GM12878 (cell line): ENCODE measurements at regions not wholly inside any gene's neighbourhood (a gene's known extent, or its start where the extent isn't known, plus 50 kb on each side); places are given as distances from the start of the nearest gene placed in this dataset.
A peak's percentile ranks its signal among the peaks of the same experiment; 100 is the strongest.

Source experiments
- ATAC-seq: fragments of 200-7000 bp; cut with Tn5 transposase; 3 replicates; pipeline ENCODE4 v1.9.1; 2020; ENCODE audit warnings: mild to moderate bottlenecking, moderate library complexity
- BruUV-seq: library from RNA; stranded (reverse); fragments of 400-500 nt; replicated peaks from 2 replicates; lab custom pipeline; 2021; lab: Mats Ljungman, UMichigan
- CTCF ChIA-PET: fragments of 300-600 bp; sonication (Branson Sonifier 250); formaldehyde crosslinking; extraction: SDS; loops from one replicate; lab custom pipeline; 2021; ENCODE audit warnings: inconsistent platforms; lab: Yijun Ruan, JAX
- POLR2A ChIA-PET: fragments of 350-600 bp; formaldehyde crosslinking; extraction: SDS; loops from one replicate; lab custom pipeline; 2021; ENCODE audit warnings: inconsistent platforms; lab: Charles Lee
- RAD21 ChIA-PET: fragments of 300-600 bp; sonication (Branson Sonifier 250); formaldehyde crosslinking; loops from one replicate; lab custom pipeline; 2023; ENCODE audit warnings: antibody characterized with exemption; ENCODE audit not compliant: unreplicated experiment; lab: Charles Lee
- SMC1A ChIA-PET: fragments of 300-600 bp; sonication (Branson Sonifier 250); formaldehyde crosslinking; loops from one replicate; lab custom pipeline; 2023; ENCODE audit not compliant: unreplicated experiment, uncharacterized antibody; lab: Charles Lee
- DNase-seq: peaks from one replicate; pipeline ENCODE4 v3.0.0-alpha.2; 2011; ENCODE audit warnings: low read depth, low spot score
- FAIRE-seq: peaks from 3 replicates; lab custom pipeline; 2011; peaks lifted over from hg19 to GRCh38; lab: Jason Lieb, UNC
- H2AFZ ChIP-seq: 2 replicates; pipeline ENCODE4 v1.6.0; 2011; ENCODE audit warnings: low read depth, low read length, control low read depth; ENCODE audit not compliant: control insufficient read depth
- H3K27ac ChIP-seq: 2 replicates; pipeline ENCODE4 v1.5.1; 2011; ENCODE audit warnings: control low read depth; ENCODE audit not compliant: control insufficient read depth, insufficient read depth
- H3K27me3 ChIP-seq, 2 experiments: replicated peaks in 1 of 2; 2 replicates each; pipeline versions ENCODE4 v1.6.0 to v1.6.1; 2011; ENCODE audit warnings: low read length in 1 of 2; ENCODE audit not compliant: control insufficient read depth in 2 of 2, insufficient read depth in 2 of 2
- H3K36me3 ChIP-seq, 2 experiments: 2 replicates each; pipeline ENCODE4 v1.5.1; 2011; ENCODE audit warnings: low read length in 1 of 2; ENCODE audit not compliant: control insufficient read depth in 2 of 2, insufficient read depth in 2 of 2
- H3K4me1 ChIP-seq: 2 replicates; pipeline ENCODE4 v1.6.1; 2011; ENCODE audit warnings: mild to moderate bottlenecking, low read length, moderate library complexity, mixed read lengths; ENCODE audit not compliant: control insufficient read depth, insufficient read depth
- H3K4me2 ChIP-seq: 2 replicates; pipeline ENCODE4 v1.6.0; 2011; ENCODE audit warnings: control low read depth; ENCODE audit not compliant: control insufficient read depth, insufficient read depth
- H3K4me3 ChIP-seq: fragments of 200-600 bp; sonication (generic); 2 replicates; pipeline ENCODE4 v1.5.1; 2016
- H3K79me2 ChIP-seq: 2 replicates; pipeline ENCODE4 v1.6.0; 2011; ENCODE audit warnings: low read length; ENCODE audit not compliant: control insufficient read depth, insufficient read depth
- H3K9ac ChIP-seq: 2 replicates; pipeline ENCODE4 v1.8.0; 2011; ENCODE audit warnings: low read length, control low read depth, mixed read lengths; ENCODE audit not compliant: control insufficient read depth, insufficient read depth
- H3K9me3 ChIP-seq: replicated peaks from 3 replicates; pipeline ENCODE4 v1.5.1; 2011; ENCODE audit warnings: mild to moderate bottlenecking, low read length; ENCODE audit not compliant: control insufficient read depth, insufficient read depth
- H4K20me1 ChIP-seq: 2 replicates; pipeline ENCODE4 v1.6.0; 2011; ENCODE audit not compliant: control insufficient read depth, insufficient read depth
- BMI1 ChIP-seq: fragments of 450-650 bp; IDR thresholded peaks from 2 replicates; pipeline ENCODE4 v1.6.1; 2016; ENCODE audit warnings: mild to moderate bottlenecking, moderate library complexity, borderline replicate concordance
- CHD4 ChIP-seq: fragments of 200-600 bp; sonication (generic); IDR thresholded peaks from 2 replicates; pipeline ENCODE4 v1.6.1; 2016; ENCODE audit warnings: mild to moderate bottlenecking
- HDAC6 ChIP-seq: fragments of 200-600 bp; sonication (generic); IDR thresholded peaks from one replicate; pipeline ENCODE4 v1.8.0; 2017; ENCODE audit warnings: antibody characterized with exemption; ENCODE audit not compliant: unreplicated experiment
- IRF3 ChIP-seq: fragments of 450-650 bp; IDR thresholded peaks from 2 replicates; pipeline ENCODE4 v1.6.1; 2014; ENCODE audit warnings: mild to moderate bottlenecking
- JUNB ChIP-seq: IDR thresholded peaks from 2 replicates; pipeline ENCODE4 v1.6.1; 2016; ENCODE audit warnings: antibody characterized with exemption, mild to moderate bottlenecking
- NR2C1 ChIP-seq: fragments of 450-650 bp; IDR thresholded peaks from 2 replicates; pipeline ENCODE4 v1.6.1; 2017; ENCODE audit warnings: antibody characterized with exemption, mild to moderate bottlenecking, moderate library complexity
- NR2C2 ChIP-seq: IDR thresholded peaks from 2 replicates; pipeline ENCODE4 v1.6.1; 2011; ENCODE audit warnings: borderline replicate concordance, low read depth; ENCODE audit not compliant: control insufficient read depth, insufficient read length
- ZNF217 ChIP-seq: fragments of 450-650 bp; IDR thresholded peaks from 2 replicates; pipeline ENCODE4 v1.6.1; 2017; ENCODE audit warnings: antibody characterized with exemption, mild to moderate bottlenecking
- WGBS: methylation state at CpG from one replicate; pipeline ENCODE4 v1.1.6; 2016; ENCODE audit warnings: low lambda C conversion rate; ENCODE audit not compliant: insufficient replicate concordance, insufficient coverage; ENCODE audit errors: missing lambda C conversion rate; 5-methylcytosine and 5-hydroxymethylcytosine counted together
- in situ Hi-C: fragments of 300-500 bp; cut with MboI; formaldehyde crosslinking; loops from 9 replicates; pipeline ENCODE4 v1.14.3; 2018; ENCODE audit warnings: mixed read lengths
- intact Hi-C: fragments of 100-400 bp; cut with micrococcal nuclease; formaldehyde crosslinking; loops from one replicate; pipeline ENCODE4 v1.14.2; 2022; ENCODE audit not compliant: unreplicated experiment

GRCh38 chr15:96225642-96226259, 104.7 kb upstream of the NR2F2 start (continued):
- TF ChIP-seq HDAC6 (no peak), IRF3 (no peak), NR2C2 (no peak), NR2C1 (no peak), CHD4 (no peak), BMI1 (no peak)

- TF ChIP-seq JUNB = peak; percentile 36; the same call in 1 of the 2 replicates
- no peak for TF ChIP-seq ZNF217
- Histone ChIP-seq H3K9ac (no peak overlapping the region), H2AFZ (no peak overlapping the region), H3K4me1 (peaks cover 10% of the 10 kb centered on the region), H3K36me3 (no peaks in the 10 kb centered on the region), H3K27me3 (no peaks in the 10 kb centered on the region), H3K27ac (no peak overlapping the region), H3K4me3 (no peak overlapping the region), H3K4me2 (no peak overlapping the region), H3K79me2 (no peaks in the 10 kb centered on the region), H4K20me1 (no peaks in the 10 kb centered on the region), H3K9me3 (no peaks in the 10 kb centered on the region)
- POLR2A ChIA-PET = no interaction called here
- CTCF ChIA-PET = no interaction called here
- in situ Hi-C loops = no loop called here
- FAIRE-seq (no peak), DNase-seq (no peak), ATAC-seq (no peak)
- RAD21 ChIA-PET = no interaction called here
- 55% methylated on average over 3 of the region's 3 CpGs for WGBS
- intact Hi-C loops = loop anchor here (5.0 kb wide), 5 partner anchors 97 to 243 kb away; no protein-coding TSS in a partner anchor
- SMC1A ChIA-PET = interaction anchor here (1.2 kb wide), 1 partner anchor 31 kb away, joined by 4 read pairs; no protein-coding TSS in a partner anchor
- no TSS peak for BruUV-seq
These were observed 99.8 kb upstream of the NR2F2 start for GRCh38 chr15:96230526-96231181.
